ENCODE measurements at regions not wholly inside any gene's neighbourhood (a gene's known extent, or its start where the extent isn't known, plus 50 kb on each side); places are given as distances from the start of the nearest gene placed in this dataset.

DNA sequence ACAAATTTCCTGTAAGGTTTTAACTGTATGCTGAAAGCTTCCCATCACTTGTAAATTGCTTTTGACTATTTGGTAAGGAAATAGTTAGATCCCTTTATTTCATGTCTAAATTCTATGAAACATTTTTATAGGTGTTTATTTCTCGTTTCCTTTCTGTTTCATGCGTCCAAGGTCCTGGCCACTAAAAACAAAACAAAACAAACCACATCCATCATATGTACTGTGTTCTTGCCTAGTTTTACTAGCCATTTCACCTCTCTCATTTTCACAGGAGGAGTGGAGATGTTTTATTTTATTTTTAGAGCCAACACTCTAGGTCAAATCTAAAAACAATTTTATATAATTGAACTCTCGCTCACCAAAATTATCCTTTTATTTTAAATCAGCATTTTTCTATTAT, 375.2 kb upstream of the CTSO start:
- Histone ChIP-seq H3K79me2 (ENCODE audit: insufficient read depth, low read length) (no peaks in the 10 kb centered on the region), H3K9ac (ENCODE audit: low read length) (no peak overlapping the region), H2AFZ (ENCODE audit: low read depth, low read length, poor library complexity, severe bottlenecking) (no peak overlapping the region), H3K4me1 (ENCODE audit: control insufficient read depth in 1 of 2, insufficient read depth in 2 of 2, low read length in 2 of 2) (peaks cover under 1 to 2% of the 10 kb centered on the region in 2 experiments; a peak in 2 of 4 replicates), H3K4me3 (replicated peaks in 1 of 2; ENCODE audit: low read depth in 1 of 2, low read length in 2 of 2) (no peak overlapping the region), H3K27me3 (ENCODE audit: insufficient read depth, low read length) (no peaks in the 10 kb centered on the region), H3K27ac (ENCODE audit: low read depth, low read length) (no peak overlapping the region), H3K36me3 (ENCODE audit: control insufficient read depth in 1 of 2, insufficient read depth in 2 of 2, low read length in 2 of 2) (no peaks in the 10 kb centered on the region), H4K20me1 (ENCODE audit: insufficient read depth) (no peaks in the 10 kb centered on the region), H3K4me2 (ENCODE audit: low read length) (no peak overlapping the region), H3K9me2 (ENCODE audit: insufficient read depth) (no peaks in the 10 kb centered on the region), H3K9me3 (ENCODE audit: control insufficient read depth in 1 of 2, insufficient read depth in 1 of 2, low read depth in 1 of 2, low read length in 2 of 2) (no peaks in the 10 kb centered on the region)
- ChIA-PET RAD21 (ENCODE audit: low non-redundant PET in 1 of 2, low total read pairs in 2 of 2, uncharacterized antibody in 2 of 2, unreplicated experiment in 2 of 2) (no interaction called here), CTCF (no interaction called here), POLR2A (no interaction called here)
- intact Hi-C loops (cut with micrococcal nuclease), result no loop called here
- ATAC-seq, result no peak
- DNase-seq (ENCODE audit: low read depth, low spot score), result no peak
- no TSS peak for BruUV-seq (replicated peaks)
- TF ChIP-seq EZH2phosphoT487 (IDR thresholded peaks at IDR 0.05; ENCODE audit: borderline replicate concordance) (no peak), SIN3A (IDR thresholded peaks at IDR 0.05; ENCODE audit: low read depth) (no peak), YY1 (IDR thresholded peaks at IDR 0.05; ENCODE audit: extremely low read depth, insufficient replicate concordance, low read depth, low read length) (no peak), ZNF274 (IDR thresholded peaks at IDR 0.05; ENCODE audit: low read depth, low read length) (no peak)
- TF ChIP-seq, protein P1, sequence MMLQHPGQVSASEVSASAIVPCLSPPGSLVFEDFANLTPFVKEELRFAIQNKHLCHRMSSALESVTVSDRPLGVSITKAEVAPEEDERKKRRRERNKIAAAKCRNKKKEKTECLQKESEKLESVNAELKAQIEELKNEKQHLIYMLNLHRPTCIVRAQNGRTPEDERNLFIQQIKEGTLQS (IDR thresholded peaks at IDR 0.05), result no peak

DNA sequence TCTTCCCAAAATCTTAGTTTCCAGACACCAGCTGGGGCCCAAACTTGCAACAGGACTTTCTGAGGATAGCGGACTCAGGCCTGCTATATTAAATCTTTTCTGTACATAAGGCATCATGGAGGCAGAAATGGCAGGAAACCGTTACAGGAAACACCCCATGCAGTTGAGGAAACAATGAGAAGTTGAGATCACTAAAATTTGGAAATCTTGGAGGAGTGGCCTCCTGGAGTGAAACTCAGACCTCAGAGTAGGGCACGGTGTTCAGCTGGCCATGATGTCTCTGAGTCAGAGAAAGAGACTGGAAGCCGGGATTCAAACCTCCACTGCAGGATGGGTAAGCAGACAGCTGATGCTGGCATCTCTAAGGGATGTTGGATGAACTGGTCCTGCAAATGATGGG, 372.6 kb upstream of the CTSO start:
- ChIA-PET RAD21 (ENCODE audit: low non-redundant PET in 1 of 2, low total read pairs in 2 of 2, uncharacterized antibody in 2 of 2, unreplicated experiment in 2 of 2) (no interaction called here), CTCF (no interaction called here), POLR2A (no interaction called here)
- no TSS peak for BruUV-seq (replicated peaks)
- H3K4me2 ChIP-seq (ENCODE audit: low read length), result no peak overlapping the region
- no peaks in the 10 kb centered on the region for H4K20me1 ChIP-seq (ENCODE audit: insufficient read depth)
- no peak overlapping the region for H3K9ac ChIP-seq (ENCODE audit: low read length)
- TF ChIP-seq ZFX (IDR thresholded peaks at IDR 0.05) (no peak), TCF7L2 (IDR thresholded peaks at IDR 0.05; ENCODE audit: borderline replicate concordance, extremely low read depth, insufficient read depth, insufficient read length) (no peak), SIN3A (IDR thresholded peaks at IDR 0.05; ENCODE audit: low read depth) (no peak), CEBPB (IDR thresholded peaks at IDR 0.05; ENCODE audit: low read depth) (no peak), POLR2A (IDR thresholded peaks at IDR 0.05; ENCODE audit: borderline replicate concordance, extremely low read depth, insufficient read depth, insufficient read length) (no peak), EZH2phosphoT487 (IDR thresholded peaks at IDR 0.05; ENCODE audit: borderline replicate concordance) (no peak), EZH2 (IDR thresholded peaks at IDR 0.05) (no peak), CBX3 (IDR thresholded peaks at IDR 0.05; ENCODE audit: low read depth) (no peak), ELF1 (IDR thresholded peaks at IDR 0.05; ENCODE audit: borderline replicate concordance, low read depth) (no peak), RAD21 (IDR thresholded peaks at IDR 0.05; ENCODE audit: low read depth) (no peak), SP1 (IDR thresholded peaks at IDR 0.05; ENCODE audit: low read depth) (no peak), ZNF274 (IDR thresholded peaks at IDR 0.05; ENCODE audit: low read depth, low read length) (no peak), FOSL1 (IDR thresholded peaks at IDR 0.05; ENCODE audit: low read depth) (no peak)
- TF ChIP-seq, protein P2, sequence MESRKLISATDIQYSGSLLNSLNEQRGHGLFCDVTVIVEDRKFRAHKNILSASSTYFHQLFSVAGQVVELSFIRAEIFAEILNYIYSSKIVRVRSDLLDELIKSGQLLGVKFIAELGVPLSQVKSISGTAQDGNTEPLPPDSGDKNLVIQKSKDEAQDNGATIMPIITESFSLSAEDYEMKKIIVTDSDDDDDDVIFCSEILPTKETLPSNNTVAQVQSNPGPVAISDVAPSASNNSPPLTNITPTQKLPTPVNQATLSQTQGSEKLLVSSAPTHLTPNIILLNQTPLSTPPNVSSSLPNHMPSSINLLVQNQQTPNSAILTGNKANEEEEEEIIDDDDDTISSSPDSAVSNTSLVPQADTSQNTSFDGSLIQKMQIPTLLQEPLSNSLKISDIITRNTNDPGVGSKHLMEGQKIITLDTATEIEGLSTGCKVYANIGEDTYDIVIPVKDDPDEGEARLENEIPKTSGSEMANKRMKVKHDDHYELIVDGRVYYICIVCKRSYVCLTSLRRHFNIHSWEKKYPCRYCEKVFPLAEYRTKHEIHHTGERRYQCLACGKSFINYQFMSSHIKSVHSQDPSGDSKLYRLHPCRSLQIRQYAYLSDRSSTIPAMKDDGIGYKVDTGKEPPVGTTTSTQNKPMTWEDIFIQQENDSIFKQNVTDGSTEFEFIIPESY (IDR thresholded peaks at IDR 0.05; ENCODE audit: extremely low read depth, insufficient replicate concordance, low read length), result no peak
- TF ChIP-seq, protein P3, sequence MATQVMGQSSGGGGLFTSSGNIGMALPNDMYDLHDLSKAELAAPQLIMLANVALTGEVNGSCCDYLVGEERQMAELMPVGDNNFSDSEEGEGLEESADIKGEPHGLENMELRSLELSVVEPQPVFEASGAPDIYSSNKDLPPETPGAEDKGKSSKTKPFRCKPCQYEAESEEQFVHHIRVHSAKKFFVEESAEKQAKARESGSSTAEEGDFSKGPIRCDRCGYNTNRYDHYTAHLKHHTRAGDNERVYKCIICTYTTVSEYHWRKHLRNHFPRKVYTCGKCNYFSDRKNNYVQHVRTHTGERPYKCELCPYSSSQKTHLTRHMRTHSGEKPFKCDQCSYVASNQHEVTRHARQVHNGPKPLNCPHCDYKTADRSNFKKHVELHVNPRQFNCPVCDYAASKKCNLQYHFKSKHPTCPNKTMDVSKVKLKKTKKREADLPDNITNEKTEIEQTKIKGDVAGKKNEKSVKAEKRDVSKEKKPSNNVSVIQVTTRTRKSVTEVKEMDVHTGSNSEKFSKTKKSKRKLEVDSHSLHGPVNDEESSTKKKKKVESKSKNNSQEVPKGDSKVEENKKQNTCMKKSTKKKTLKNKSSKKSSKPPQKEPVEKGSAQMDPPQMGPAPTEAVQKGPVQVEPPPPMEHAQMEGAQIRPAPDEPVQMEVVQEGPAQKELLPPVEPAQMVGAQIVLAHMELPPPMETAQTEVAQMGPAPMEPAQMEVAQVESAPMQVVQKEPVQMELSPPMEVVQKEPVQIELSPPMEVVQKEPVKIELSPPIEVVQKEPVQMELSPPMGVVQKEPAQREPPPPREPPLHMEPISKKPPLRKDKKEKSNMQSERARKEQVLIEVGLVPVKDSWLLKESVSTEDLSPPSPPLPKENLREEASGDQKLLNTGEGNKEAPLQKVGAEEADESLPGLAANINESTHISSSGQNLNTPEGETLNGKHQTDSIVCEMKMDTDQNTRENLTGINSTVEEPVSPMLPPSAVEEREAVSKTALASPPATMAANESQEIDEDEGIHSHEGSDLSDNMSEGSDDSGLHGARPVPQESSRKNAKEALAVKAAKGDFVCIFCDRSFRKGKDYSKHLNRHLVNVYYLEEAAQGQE (IDR thresholded peaks at IDR 0.05; ENCODE audit: low read depth), result no peak
- H3K4me1 ChIP-seq (ENCODE audit: control insufficient read depth in 1 of 2, insufficient read depth in 2 of 2, low read length in 2 of 2), result peaks cover 2 to 13% of the 10 kb centered on the region in 2 experiments; a peak in 2 of 4 replicates
- H3K36me3 ChIP-seq (ENCODE audit: control insufficient read depth in 1 of 2, insufficient read depth in 2 of 2, low read length in 2 of 2), result no peaks in the 10 kb centered on the region
- no peak overlapping the region for H3K4me3 ChIP-seq (replicated peaks in 1 of 2; ENCODE audit: low read depth in 1 of 2, low read length in 2 of 2)
- DNase-seq (ENCODE audit: low read depth, low spot score), result no peak
- no peaks in the 10 kb centered on the region for H3K79me2 ChIP-seq (ENCODE audit: insufficient read depth, low read length)
- no peak overlapping the region for H2AFZ ChIP-seq (ENCODE audit: low read depth, low read length, poor library complexity, severe bottlenecking)
- no peak overlapping the region for H3K27ac ChIP-seq (ENCODE audit: low read depth, low read length)
- intact Hi-C loops (cut with micrococcal nuclease), result no loop called here
- H3K9me3 ChIP-seq (ENCODE audit: control insufficient read depth in 1 of 2, insufficient read depth in 1 of 2, low read depth in 1 of 2, low read length in 2 of 2), result no peaks in the 10 kb centered on the region
- ATAC-seq, result no peak
- H3K9me2 ChIP-seq (ENCODE audit: insufficient read depth), result no peaks in the 10 kb centered on the region
- no peaks in the 10 kb centered on the region for H3K27me3 ChIP-seq (ENCODE audit: insufficient read depth, low read length)

Data from HCT116 (cell line).